ENCODE measurements at regions not wholly inside any gene's neighbourhood (a gene's known extent, or its start where the extent isn't known, plus 50 kb on each side); places are given as distances from the start of the nearest gene placed in this dataset.

GRCh38 chr10:78936412-78937342, 132.1 kb upstream of the ZMIZ1 start:
- DNase-seq = no peak

GRCh38 chr10:78937393-78937792, 131.4 kb upstream of the ZMIZ1 start:
- no peak for DNase-seq

GRCh38 chr10:78937800-78938694, 130.7 kb upstream of the ZMIZ1 start:
- DNase-seq = no peak

- DNase-seq = no peak
These were observed 129.8 kb upstream of the ZMIZ1 start for GRCh38 chr10:78938695-78939672.

- DNase-seq = no peak
These were observed 126.7 kb upstream of the ZMIZ1 start for GRCh38 chr10:78942091-78942501.

GRCh38 chr10:78944723-78945312, 123.9 kb upstream of the ZMIZ1 start:
- no peak for DNase-seq

GRCh38 chr10:78945838-78946237, 122.9 kb upstream of the ZMIZ1 start:
- no peak for DNase-seq

GRCh38 chr10:78947226-78947625, 121.5 kb upstream of the ZMIZ1 start:
- no peak for DNase-seq

- no peak for DNase-seq
These were observed 121.0 kb upstream of the ZMIZ1 start for GRCh38 chr10:78947733-78948132.

- DNase-seq = no peak
These were observed 120.1 kb upstream of the ZMIZ1 start for GRCh38 chr10:78948621-78949030.

GRCh38 chr10:78950656-78951587, 117.8 kb upstream of the ZMIZ1 start:
- DNase-seq = no peak

GRCh38 chr10:78952030-78952429, 116.7 kb upstream of the ZMIZ1 start:
- DNase-seq = no peak

- no peak for DNase-seq
These were observed 116.1 kb upstream of the ZMIZ1 start for GRCh38 chr10:78952686-78953085.

GRCh38 chr10:78953113-78953798, 115.5 kb upstream of the ZMIZ1 start:
- no peak for DNase-seq

GRCh38 chr10:78953799-78954297, 114.9 kb upstream of the ZMIZ1 start:
- no peak for DNase-seq

GRCh38 chr10:78954689-78955088, 114.1 kb upstream of the ZMIZ1 start:
- no peak for DNase-seq

GRCh38 chr10:78955206-78955605, 113.6 kb upstream of the ZMIZ1 start:
- DNase-seq = no peak

GRCh38 chr10:78956391-78956790, 112.4 kb upstream of the ZMIZ1 start:
- no peak for DNase-seq

GRCh38 chr10:78957471-78958039, 111.2 kb upstream of the ZMIZ1 start:
- DNase-seq = no peak
